HL-60/S4 treated with retinoic acid at 250 ng/mL for 4 days and 3 days (cell line): ENCODE measurements at regions not wholly inside any gene's neighbourhood (a gene's known extent, or its start where the extent isn't known, plus 50 kb on each side); places are given as distances from the start of the nearest gene placed in this dataset.
"Not testable (repeated sequence)": the region's sequence is repeated elsewhere in the genome, so short reads cannot be mapped to it uniquely, and the experiment has no call there.

Source experiments
- in situ Hi-C: fragments of 300-500 bp; cut with MboI; formaldehyde crosslinking; loops from 2 replicates; pipeline ENCODE4 v1.7.0; 2022; ENCODE audit warnings: low sequenced_read_pairs

GRCh38 chr6:85360794-85361642, 88.9 kb upstream of the NT5E start:
- in situ Hi-C loops: no loop called here

GRCh38 chr6:85357651-85358050, 92.2 kb upstream of the NT5E start:
- in situ Hi-C loops: loop anchor here (10.0 kb wide), 1 partner anchor 127 kb away; no protein-coding TSS in a partner anchor

DNA sequence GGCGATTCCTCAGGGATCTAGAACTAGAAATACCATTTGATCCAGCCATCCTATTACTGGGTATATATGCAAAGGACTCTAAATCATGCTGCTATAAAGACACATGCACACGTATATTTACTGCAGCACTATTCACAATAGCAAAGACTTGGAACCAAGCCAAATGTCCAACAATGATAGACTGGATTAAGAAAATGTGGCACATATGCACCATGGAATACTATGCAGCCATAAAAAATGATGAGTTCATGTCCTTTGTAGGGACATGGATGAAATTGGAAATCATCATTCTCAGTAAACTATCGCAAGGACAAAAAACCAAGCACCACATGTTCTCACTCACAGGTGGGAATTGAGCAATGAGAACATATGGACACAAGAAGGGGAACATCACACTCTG, 93.1 kb upstream of the NT5E start:
- in situ Hi-C loops: loop anchor here (10.0 kb wide), 1 partner anchor 128 kb away; no protein-coding TSS in a partner anchor

GRCh38 chr6:85355816-85356215, 94.1 kb upstream of the NT5E start:
- in situ Hi-C loops: loop anchor here (10.0 kb wide), 1 partner anchor 129 kb away; no protein-coding TSS in a partner anchor

GRCh38 chr6:85354761-85355618, 94.9 kb upstream of the NT5E start:
- in situ Hi-C loops: loop anchor here (10.0 kb wide), 1 partner anchor 130 kb away; no protein-coding TSS in a partner anchor

DNA sequence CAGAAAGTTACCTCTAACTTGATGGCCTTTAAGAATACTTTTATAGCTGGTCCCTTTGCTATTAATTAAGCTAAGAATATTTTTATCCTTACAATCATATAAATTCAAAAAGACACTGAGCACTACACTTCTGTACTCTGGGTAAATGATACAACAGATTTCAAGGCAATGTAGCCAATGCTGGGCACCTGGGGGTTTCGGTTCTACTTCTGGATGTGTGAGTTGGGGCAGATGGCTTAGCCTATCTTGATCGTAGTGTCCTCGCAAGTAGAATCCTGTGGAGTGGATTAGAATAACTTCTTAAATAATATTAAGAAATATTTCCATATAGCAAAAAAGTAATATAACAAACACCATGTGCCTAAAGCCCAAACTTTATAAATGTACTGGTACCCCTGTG, 96.9 kb upstream of the NT5E start:
- in situ Hi-C loops: loop anchor here (10.0 kb wide), 1 partner anchor 132 kb away; no protein-coding TSS in a partner anchor

- in situ Hi-C loops: no loop called here
Measured at GRCh38 chr6:85348643-85349042, 101.2 kb upstream of the NT5E start.

GRCh38 chr6:85347812-85348211, 102.1 kb upstream of the NT5E start:
- in situ Hi-C loops: no loop called here

DNA sequence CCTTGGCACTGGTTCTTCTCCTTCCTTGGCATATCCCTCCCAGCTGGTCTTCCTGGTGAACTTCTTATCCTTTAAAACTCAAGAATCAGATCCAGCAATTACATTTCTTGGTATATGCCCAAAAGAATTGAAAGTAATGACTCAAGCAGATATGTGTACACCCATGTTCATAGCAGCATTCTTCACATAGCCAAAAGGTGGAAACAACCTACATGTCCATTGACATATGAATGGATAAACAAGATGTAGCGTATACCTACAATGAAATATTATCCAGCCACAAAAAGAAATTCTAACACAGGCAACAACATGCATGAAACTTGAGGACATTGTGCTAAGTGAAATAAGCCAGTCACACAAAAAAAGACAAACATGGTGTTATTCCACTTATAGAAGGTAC, 103.7 kb upstream of the NT5E start:
- in situ Hi-C loops: no loop called here

GRCh38 chr6:85344996-85345395, 104.9 kb upstream of the NT5E start:
- in situ Hi-C loops: no loop called here

GRCh38 chr6:85343428-85343827, 106.5 kb upstream of the NT5E start:
- in situ Hi-C loops: no loop called here

GRCh38 chr6:85329196-85329595, 120.7 kb upstream of the NT5E start:
- in situ Hi-C loops: no loop called here

DNA sequence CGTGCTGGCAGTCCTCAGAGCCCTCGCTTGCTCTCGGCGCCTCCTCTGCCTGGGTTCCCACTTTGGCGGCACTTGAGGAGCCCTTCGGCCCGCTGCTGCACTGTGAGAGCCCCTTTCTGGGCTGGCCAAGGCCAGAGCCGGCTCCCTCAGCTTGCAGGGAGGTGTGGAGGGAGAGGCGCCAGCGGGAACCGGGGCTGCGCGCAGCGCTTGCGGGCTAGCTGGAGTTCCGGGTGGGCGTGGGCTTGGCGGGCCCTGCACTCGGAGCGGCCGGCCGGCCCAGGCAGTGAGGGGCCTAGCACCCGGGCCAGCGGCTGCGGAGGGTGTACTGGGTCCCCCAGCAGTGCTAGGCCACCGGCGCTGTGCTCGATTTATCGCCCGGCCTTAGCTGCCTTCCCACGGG, 124.1 kb upstream of the NT5E start:
- in situ Hi-C loops: not testable (repeated sequence)

DNA sequence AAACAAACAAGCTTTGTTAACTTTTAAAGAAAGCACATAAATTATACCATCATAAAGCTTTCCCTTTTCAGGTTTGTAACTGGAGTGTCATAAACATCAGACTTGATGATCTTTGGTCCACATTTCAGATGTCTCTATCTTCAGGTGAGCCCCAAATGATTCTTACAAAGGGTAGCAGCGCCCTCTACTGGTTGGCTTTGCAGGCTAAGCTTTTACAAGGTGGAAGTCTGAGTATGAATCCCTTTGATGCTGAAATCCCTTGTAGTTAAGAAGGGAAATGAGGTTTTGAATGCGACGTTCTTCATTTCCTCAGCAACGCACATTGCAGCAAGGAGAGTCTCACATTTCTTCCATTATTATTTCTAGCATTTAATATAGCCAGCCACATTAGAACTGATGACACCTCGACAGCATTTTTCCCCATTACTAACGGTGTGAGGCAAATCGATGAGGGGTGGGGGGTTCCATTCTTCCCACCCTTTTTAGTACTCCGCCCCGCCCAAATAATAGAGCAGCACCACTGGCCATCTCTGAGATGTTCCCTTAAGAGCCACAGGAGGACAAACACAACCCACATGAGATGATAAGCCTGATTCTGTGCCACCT, 126.3 kb upstream of the NT5E start:
- in situ Hi-C loops: no loop called here

- in situ Hi-C loops: no loop called here
Measured at GRCh38 chr6:85322446-85323105, 127.3 kb upstream of the NT5E start.

DNA sequence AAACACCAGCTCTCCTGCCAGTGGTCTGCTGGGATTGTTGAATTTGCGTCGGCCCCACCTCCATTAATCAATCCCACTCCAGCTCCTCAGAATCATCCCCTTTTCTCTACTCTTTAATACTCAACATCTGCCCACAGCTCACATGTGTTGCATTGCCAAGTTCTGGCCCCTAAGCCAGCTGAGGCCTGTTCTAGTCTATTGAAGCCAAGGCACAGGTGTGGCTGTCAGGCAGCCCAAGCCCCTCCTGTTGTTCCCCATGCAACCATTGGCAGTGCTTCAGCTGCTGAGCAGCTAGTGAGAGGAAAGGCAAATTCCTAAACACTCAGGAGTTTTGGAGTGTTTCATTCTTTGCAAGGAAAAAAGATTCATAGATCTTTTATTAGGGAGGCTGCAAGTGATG, 128.0 kb upstream of the NT5E start:
- in situ Hi-C loops: no loop called here

DNA sequence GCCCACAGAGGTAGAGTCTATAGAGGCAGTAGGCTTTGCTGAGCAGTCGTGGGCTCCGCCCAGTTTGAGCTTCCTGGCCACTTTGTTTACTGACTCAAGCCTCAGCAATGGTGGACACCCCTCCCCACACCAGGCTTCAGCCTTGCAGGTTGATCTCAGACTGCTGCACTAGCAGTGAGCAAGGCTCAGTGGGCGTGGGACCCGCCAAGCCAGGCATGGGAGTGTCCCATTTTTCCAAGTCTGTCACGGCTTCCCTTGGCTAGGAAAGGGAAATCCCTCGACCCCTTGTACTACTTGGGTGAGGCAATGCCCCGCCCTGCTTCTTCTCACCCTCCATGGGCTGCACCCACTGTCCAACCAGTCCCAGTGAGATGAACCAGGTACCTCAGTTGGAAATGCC, 135.3 kb upstream of the NT5E start:
- in situ Hi-C loops: no loop called here

- in situ Hi-C loops: no loop called here
Measured at GRCh38 chr6:85300581-85300980, 149.3 kb upstream of the NT5E start.

GRCh38 chr6:85298553-85298952, 151.3 kb upstream of the NT5E start:
- in situ Hi-C loops: no loop called here

- in situ Hi-C loops: no loop called here
Measured at GRCh38 chr6:85291326-85291725, 158.6 kb upstream of the NT5E start.

- in situ Hi-C loops: no loop called here
Measured at GRCh38 chr6:85287654-85288053, 162.2 kb upstream of the NT5E start.
